Left renal pelvis (tissue), 4 donors: ENCODE measurements at regions not wholly inside any gene's neighbourhood (a gene's known extent, or its start where the extent isn't known, plus 50 kb on each side); places are given as distances from the start of the nearest gene placed in this dataset.

Experiments
- DNase-seq, 4 donors: peaks; one replicate each; pipeline ENCODE4 v3.0.0-alpha.2; 2013; ENCODE audit warnings: low read depth in 4 of 4, low spot score in 3 of 4

DNA sequence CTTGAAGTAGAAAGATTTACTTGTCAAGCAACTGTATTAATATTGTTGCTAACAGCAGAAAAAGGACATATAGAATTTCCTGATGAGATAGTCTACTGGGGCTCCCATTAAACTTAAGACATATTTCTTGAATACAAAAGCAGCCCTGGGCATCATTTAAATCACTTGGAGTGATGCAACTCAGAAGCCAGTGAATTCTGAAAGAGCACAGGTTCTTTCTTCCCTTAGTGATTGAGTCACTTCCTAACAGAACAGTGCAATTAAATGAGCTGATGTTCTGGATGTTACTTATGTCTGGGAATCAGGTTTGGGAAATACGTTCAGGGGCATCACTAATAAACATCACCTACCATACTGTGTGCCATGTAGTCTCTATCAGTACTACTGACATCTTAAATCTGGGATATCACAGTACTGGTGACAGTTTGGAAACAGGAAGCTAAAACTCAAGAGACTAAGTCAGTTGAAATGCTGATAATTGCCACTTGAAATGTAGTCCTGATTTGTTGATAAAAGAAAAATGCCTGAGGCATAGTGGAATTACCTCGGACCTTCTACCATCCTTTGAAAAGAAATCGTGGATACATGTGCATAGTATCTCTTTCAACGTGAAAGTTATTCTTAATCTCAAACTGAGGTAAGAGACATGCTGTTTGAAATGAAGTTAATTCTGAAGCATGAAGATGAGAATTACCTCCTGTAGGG, 249.2 kb upstream of the GPRIN3 start:
- no peak for DNase-seq

DNA sequence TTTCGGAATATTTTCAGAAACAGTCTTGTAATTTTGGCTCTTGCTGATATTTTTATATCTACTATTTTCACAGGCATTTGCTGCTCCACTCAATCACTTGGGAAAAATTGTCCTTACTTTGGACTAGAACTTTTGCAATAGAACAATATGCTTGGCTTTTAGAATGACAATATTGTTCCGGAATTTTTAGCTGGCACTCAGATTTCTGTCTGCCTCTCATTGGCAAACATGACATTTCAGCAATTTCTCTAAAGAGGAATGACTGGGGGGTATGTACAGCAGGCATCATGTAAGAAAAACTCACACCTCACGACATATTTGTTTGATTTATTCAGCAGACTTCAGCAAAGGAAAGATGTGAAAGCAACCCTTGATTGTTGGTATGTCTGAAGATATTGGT, 243.6 kb upstream of the GPRIN3 start:
- DNase-seq = no peak

DNA sequence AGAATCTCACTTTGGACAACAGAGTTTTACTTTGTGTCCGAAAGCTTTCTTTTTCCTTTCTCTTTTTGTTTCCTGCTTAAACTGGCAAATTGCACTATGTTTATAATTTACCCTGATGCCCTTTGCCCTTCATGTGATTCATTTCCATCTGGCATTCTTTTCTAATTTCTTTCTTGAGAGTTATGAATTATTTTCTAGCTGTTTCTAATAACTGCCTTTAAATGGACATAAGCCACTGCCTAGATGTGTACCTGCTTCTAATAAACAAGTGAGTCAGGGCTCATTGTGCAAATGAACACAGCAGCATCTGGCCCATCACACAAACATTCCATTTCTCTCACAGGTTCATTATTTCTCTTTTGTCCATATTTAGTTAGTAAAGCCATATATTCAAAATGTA, 242.3 kb upstream of the GPRIN3 start:
- no peak for DNase-seq

DNA sequence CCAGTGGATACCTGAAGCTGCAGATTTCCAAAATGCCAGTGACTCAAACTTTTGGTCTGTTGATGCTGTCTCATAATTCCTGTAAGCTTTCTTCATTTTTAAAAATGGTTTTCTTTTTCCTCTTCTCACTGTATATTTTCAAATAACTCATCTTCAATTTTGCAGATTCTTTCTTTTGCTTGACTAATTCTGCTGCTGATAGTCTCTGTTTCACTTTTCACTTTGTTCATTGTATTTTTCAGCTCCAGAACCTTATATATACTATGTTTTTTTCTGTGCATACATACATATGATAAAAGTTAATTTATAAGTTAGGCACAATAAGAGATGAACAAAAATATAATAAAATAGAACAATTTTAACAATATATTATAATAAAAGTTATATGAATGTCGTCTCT, 237.7 kb upstream of the GPRIN3 start:
- DNase-seq = no peak

DNA sequence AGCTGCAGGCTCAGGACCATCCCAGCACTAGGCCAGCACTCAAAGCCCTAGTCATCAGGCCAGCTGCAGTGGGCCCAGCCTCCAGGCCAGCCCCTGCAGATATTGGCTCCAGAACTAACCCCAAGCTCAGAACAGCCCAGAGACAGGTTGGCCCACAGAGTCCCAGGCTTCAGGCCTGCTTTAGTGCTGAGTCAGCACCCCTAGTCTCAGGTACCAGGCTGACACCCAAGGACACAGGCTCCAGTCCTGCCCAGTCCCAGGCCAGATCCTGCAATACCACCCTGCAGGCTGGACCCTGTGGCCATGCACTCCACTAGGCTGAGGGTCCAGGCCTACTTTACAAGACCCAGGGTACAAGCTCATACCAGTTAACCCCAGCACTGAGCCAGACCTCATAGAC, 234.4 kb upstream of the GPRIN3 start:
- DNase-seq = no peak

- no peak for DNase-seq
Observed at GRCh38 chr4:89539797-89540711, 232.5 kb upstream of the GPRIN3 start.

DNA sequence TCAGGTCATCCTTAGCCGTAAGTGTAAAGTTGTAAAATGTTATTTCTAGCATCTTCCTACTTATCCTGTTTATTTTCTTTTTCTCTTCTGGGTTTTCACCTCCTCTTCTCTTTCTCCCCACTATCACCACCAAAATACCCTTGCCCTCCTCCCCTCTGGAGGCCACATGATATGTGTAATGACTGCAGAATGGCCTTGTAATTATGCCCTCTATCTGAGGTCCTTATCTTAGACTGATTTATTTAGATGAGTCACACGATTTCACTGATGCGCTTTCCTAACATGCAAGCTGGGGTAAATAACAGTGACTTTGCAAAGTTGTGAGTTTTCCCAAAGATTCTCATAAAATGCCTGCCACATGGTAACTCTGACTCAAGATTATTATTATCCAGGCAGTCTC, 231.8 kb upstream of the GPRIN3 start:
- no peak for DNase-seq

- DNase-seq = no peak
Observed at GRCh38 chr4:89538886-89539285, 231.3 kb upstream of the GPRIN3 start.

- no peak for DNase-seq
Observed at GRCh38 chr4:89538171-89538570, 230.6 kb upstream of the GPRIN3 start.

DNA sequence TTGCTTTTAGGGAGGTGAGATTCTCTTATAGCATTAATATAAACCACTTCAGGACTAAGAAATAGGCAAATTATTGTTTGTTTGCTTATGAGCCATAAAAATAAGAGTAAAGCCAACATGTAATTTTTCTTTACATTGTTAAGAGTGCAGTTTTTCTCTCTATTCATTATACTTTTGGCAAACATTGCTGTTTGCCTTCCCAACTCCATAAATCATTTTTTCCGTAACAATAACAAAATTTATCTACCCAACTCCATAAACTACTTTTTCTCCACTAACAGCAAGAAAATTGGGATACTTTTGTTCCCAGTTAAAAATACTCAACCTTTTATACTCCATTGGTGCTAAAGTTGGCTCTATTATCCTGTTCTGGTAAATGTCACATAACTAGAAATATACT, 229.7 kb upstream of the GPRIN3 start:
- no peak for DNase-seq

- DNase-seq = no peak
Observed at GRCh38 chr4:89535251-89535650, 227.7 kb upstream of the GPRIN3 start.

GRCh38 chr4:89534356-89534755, 226.8 kb upstream of the GPRIN3 start:
- DNase-seq = no peak

- no peak for DNase-seq
Observed at GRCh38 chr4:89531932-89532640, 224.5 kb upstream of the GPRIN3 start.

DNA sequence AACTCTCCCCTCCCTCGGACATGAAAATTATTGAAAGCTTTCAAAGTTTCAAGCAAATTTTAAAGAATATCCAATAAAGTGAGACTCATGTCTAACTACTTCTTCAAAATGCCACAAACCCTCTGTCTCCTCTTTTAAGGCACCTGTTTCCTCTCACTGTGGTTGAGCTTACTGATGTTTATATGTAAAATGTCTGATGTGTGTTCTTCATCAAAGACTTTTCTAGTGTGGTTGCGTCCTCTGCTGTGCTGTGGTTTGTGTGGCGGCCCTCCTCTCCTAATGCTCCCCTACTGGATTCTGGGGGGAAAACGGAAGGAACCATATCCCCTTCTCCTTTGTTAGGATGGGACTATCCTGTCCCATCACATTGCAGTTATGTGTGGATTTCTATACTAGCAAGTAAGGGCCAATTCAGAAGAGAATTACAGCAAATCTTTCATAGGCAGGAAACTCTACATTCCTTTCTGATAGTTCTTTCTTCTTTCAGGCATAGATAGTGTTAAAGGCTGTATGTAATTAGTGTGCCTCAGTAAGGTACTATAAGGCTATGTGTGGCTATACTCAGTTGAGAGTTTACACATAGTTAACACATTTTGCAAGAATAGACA, 221.0 kb upstream of the GPRIN3 start:
- DNase-seq = no peak

- DNase-seq = no peak
Observed at GRCh38 chr4:89521826-89522225, 214.2 kb upstream of the GPRIN3 start.

DNA sequence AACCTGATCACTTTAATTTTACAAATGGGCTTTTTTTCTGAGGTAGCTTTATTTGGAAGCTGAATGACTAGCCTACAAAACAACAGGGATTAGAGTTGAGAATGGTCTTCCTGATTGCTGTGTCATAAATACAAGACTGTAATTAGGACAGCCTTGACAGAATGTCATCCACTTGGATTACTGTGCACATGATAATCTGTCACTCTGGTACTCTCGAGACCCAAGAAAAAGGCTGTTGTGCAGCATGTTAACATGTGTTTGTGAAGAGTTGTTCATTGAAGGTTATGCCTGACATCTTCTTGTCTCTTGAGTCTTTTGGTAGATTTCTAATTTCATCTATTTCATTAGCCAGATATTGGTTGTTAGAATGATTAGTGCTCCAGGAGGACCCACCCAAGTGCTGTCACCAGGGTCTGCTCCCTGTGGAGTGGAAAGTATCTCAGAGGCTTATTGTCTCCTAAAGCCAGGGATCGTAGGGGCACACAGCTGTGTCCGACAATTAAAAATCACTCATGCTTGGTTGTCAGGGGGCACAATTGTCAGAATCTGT, 212.2 kb upstream of the GPRIN3 start:
- DNase-seq = no peak

DNA sequence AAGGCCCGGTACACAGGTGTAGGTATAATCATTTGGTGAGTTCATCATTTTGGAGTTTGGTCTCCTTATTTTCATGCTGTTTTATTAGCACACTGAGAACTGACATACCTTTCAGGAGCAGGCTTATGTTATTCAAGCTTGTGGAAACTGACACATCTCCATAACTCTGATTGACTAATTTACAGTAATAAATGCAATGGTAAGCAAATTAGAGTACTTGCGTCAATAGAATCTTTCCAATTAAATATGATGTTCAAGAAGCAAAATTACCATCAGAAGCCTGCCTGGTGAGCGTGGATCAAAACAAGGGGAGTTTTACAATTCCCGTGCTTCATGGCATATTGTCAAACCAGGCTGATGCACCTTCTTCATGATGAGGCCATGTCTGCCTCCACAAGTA, 210.7 kb upstream of the GPRIN3 start:
- no peak for DNase-seq

- DNase-seq = no peak
Observed at GRCh38 chr4:89514811-89515210, 207.2 kb upstream of the GPRIN3 start.

DNA sequence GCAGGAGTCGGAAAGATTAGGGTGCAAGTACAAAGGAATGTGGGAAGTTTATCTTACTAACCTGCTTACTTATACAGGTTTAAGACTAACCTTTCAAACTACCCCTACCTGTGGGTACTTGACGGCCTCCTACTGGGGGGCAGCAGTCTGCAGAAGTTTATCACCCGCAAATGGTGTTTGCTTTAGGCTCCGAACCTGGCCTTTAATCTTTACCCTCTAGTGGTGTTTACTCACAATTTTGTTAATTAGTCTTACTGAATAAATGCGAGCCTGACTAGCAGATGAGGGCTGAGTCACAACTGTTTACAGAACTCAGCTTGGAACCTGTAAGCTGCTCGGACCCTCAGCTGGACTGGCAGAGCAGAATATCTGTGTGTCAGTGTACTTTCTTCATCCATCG, 204.2 kb upstream of the GPRIN3 start:
- DNase-seq = no peak

- no peak for DNase-seq
Observed at GRCh38 chr4:89509708-89510281, 202.2 kb upstream of the GPRIN3 start.
